SU-DHL-6 (cell line): ENCODE measurements at regions not wholly inside any gene's neighbourhood (a gene's known extent, or its start where the extent isn't known, plus 50 kb on each side); places are given as distances from the start of the nearest gene placed in this dataset.

Experiments
- H2AFZ ChIP-seq: fragments of 200-600 bp; sonication (generic); 2 replicates; pipeline ENCODE4 v1.6.1; 2014; ENCODE audit warnings: low read depth, mild to moderate bottlenecking, moderate library complexity, mixed read lengths, antibody characterized with exemption, low read length; ENCODE audit not compliant: severe bottlenecking
- H3F3A ChIP-seq: fragments of 200-600 bp; shearing (Covaris generic); 2 replicates; pipeline ENCODE4 v1.6.0; 2016; ENCODE audit warnings: antibody characterized with exemption, mild to moderate bottlenecking; ENCODE audit not compliant: insufficient read depth
- H3K27ac ChIP-seq: fragments of 200-600 bp; sonication (generic); 2 replicates; pipeline ENCODE4 v1.5.1; 2016; ENCODE audit warnings: low read depth, mild to moderate bottlenecking, low read length, moderate library complexity, mixed read lengths
- H3K27me3 ChIP-seq: fragments of 200-600 bp; sonication (generic), shearing (Covaris generic); 2 replicates; pipeline ENCODE4 v1.6.0; 2014; ENCODE audit warnings: mild to moderate bottlenecking, low read length
- H3K36me3 ChIP-seq: fragments of 200-600 bp; sonication (generic); 2 replicates; pipeline ENCODE4 v1.6.1; 2014; ENCODE audit warnings: mild to moderate bottlenecking, low read length, mixed read lengths
- H3K4me2 ChIP-seq: fragments of 300-600, 200-600 bp; shearing (Covaris generic), sonication (generic); 2 replicates; pipeline ENCODE4 v1.6.0; 2014; ENCODE audit warnings: low read length, low read depth, mild to moderate bottlenecking; ENCODE audit not compliant: poor library complexity, severe bottlenecking
- H3K4me3 ChIP-seq: fragments of 200-600 bp; sonication (generic); 2 replicates; pipeline ENCODE4 v1.5.1; 2014; ENCODE audit warnings: antibody characterized with exemption, low read length, mild to moderate bottlenecking, mixed read lengths; ENCODE audit not compliant: insufficient read depth, poor library complexity, severe bottlenecking
- H3K79me2 ChIP-seq: fragments of 200-600 bp; sonication (generic); 2 replicates; pipeline ENCODE4 v1.6.1; 2014; ENCODE audit warnings: mild to moderate bottlenecking, low read length, moderate library complexity; ENCODE audit not compliant: insufficient read depth
- H3K9ac ChIP-seq: fragments of 200-600 bp; sonication (generic); 2 replicates; pipeline ENCODE4 v1.7.0; 2014; ENCODE audit warnings: mild to moderate bottlenecking, low read length
- H3K9me2 ChIP-seq: fragments of 200-600 bp; sonication (generic); replicated peaks from 2 replicates; pipeline ENCODE4 v1.6.1; 2014; ENCODE audit warnings: low read length; ENCODE audit not compliant: insufficient read depth
- H3K9me3 ChIP-seq: fragments of 200-600 bp; sonication (generic); 2 replicates; pipeline ENCODE4 v1.6.1; 2014; ENCODE audit warnings: low read length, mixed read lengths; ENCODE audit not compliant: insufficient read depth
- H4K20me1 ChIP-seq: fragments of 200-600 bp; sonication (generic); 2 replicates; pipeline ENCODE4 v1.6.1; 2014; ENCODE audit warnings: low read depth, mild to moderate bottlenecking, antibody characterized with exemption, low read length, moderate library complexity, mixed read lengths
- CTCF ChIP-seq: fragments of 200-600 bp; sonication (generic); IDR thresholded peaks from one replicate; pipeline ENCODE4 v1.5.1; 2017; ENCODE audit warnings: antibody characterized with exemption, mild to moderate bottlenecking, low read length, moderate library complexity; ENCODE audit not compliant: insufficient read depth, poor library complexity, severe bottlenecking
- EZH2phosphoT487 ChIP-seq: fragments of 200-600 bp; sonication (generic), shearing (Covaris generic); conservative IDR thresholded peaks from 2 replicates; pipeline ENCODE4 v1.6.1; 2018; ENCODE audit warnings: mild to moderate bottlenecking, antibody characterized with exemption, low read length, moderate library complexity, mixed read lengths

GRCh38 chr3:102174832-102175374 is 259.9 kb upstream of the ZPLD1 start:
- Histone ChIP-seq H3K4me2 (no peak overlapping the region), H3K79me2 (no peaks in the 10 kb centered on the region), H3F3A (no peaks in the 10 kb centered on the region), H3K27ac (no peak overlapping the region), H3K9me2 (no peaks in the 10 kb centered on the region), H3K36me3 (no peaks in the 10 kb centered on the region), H3K4me3 (no peak overlapping the region), H3K9ac (no peak overlapping the region), H3K27me3 (no peaks in the 10 kb centered on the region), H3K9me3 (no peaks in the 10 kb centered on the region), H2AFZ (no peak overlapping the region), H4K20me1 (no peaks in the 10 kb centered on the region)
- TF ChIP-seq CTCF, result no peak
- no peak for TF ChIP-seq EZH2phosphoT487

DNA sequence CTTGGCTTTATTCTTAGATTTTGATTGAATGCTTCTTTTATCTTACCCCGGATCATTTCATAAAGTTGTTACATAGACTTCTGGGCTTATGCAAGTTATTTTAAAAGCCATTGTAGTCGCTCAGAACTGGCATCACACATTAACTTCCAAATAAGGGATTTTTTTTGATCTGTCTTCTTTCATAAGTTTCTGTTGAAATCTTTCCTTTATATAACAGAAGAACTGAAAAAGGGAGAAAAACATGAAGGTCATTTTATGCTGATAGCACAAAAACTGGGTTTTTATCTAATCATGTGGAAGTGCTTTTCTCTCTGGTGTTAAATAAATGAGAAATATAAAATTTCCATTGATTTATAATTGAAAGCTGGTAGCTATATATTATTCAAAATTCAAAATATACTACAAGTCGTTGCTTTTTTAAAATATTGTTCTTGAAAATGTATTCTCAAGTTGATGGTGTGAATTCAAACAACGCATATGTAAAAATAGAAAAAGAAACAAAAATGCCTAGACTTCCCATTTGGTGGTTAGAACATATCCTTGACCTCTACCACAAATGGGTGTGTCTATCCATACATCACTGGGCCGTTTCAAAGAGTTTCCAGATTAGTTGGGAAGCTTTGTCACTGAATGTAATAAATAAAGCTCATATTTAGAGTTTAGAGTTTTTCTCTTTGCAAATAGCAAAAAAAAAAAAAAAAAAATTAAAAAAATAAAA is 258.3 kb upstream of the ZPLD1 start:
- H3K27ac ChIP-seq, result no peak overlapping the region
- H3K9ac ChIP-seq, result no peak overlapping the region
- no peak overlapping the region for H3K4me2 ChIP-seq
- TF ChIP-seq EZH2phosphoT487 (no peak), CTCF (no peak)
- no peak overlapping the region for H2AFZ ChIP-seq
- H3K4me3 ChIP-seq, result no peak overlapping the region
- no peaks in the 10 kb centered on the region for H3F3A ChIP-seq
- no peaks in the 10 kb centered on the region for H3K27me3 ChIP-seq
- no peaks in the 10 kb centered on the region for H3K9me2 ChIP-seq
- no peaks in the 10 kb centered on the region for H4K20me1 ChIP-seq
- H3K79me2 ChIP-seq, result no peaks in the 10 kb centered on the region
- H3K36me3 ChIP-seq, result no peaks in the 10 kb centered on the region
- H3K9me3 ChIP-seq, result no peaks in the 10 kb centered on the region

- no peaks in the 10 kb centered on the region for H3K27me3 ChIP-seq
- H3K9ac ChIP-seq, result no peak overlapping the region
- H3K36me3 ChIP-seq, result no peaks in the 10 kb centered on the region
- no peak overlapping the region for H3K4me3 ChIP-seq
- H3K9me3 ChIP-seq, result no peaks in the 10 kb centered on the region
- TF ChIP-seq CTCF (no peak), EZH2phosphoT487 (no peak)
- H3F3A ChIP-seq, result no peaks in the 10 kb centered on the region
- no peak overlapping the region for H3K4me2 ChIP-seq
- H3K9me2 ChIP-seq, result no peaks in the 10 kb centered on the region
- no peaks in the 10 kb centered on the region for H3K79me2 ChIP-seq
- no peak overlapping the region for H3K27ac ChIP-seq
- H4K20me1 ChIP-seq, result no peaks in the 10 kb centered on the region
- H2AFZ ChIP-seq, result no peak overlapping the region
Measured at GRCh38 chr3:102177075-102177755, 257.6 kb upstream of the ZPLD1 start.
